KOPT-K1 (cell line): ENCODE measurements at regions not wholly inside any gene's neighbourhood (a gene's known extent, or its start where the extent isn't known, plus 50 kb on each side); places are given as distances from the start of the nearest gene placed in this dataset.

Experiments
- H3K27ac ChIP-seq: fragments of 200-600 bp; sonication (generic); 2 replicates; pipeline ENCODE4 v1.5.1; 2016; ENCODE audit warnings: antibody characterized with exemption, mild to moderate bottlenecking, low read depth, low read length; ENCODE audit not compliant: poor library complexity, severe bottlenecking
- H3K36me3 ChIP-seq: fragments of 200-600 bp; sonication (generic); 2 replicates; pipeline ENCODE4 v1.5.1; 2017; ENCODE audit warnings: antibody characterized with exemption, mild to moderate bottlenecking, low read length, moderate library complexity; ENCODE audit not compliant: insufficient read depth
- H3K9me3 ChIP-seq: fragments of 200-600 bp; sonication (generic); 2 replicates; pipeline ENCODE4 v1.5.1; 2017; ENCODE audit warnings: antibody characterized with exemption, low read length, mild to moderate bottlenecking; ENCODE audit not compliant: insufficient read depth, poor library complexity, severe bottlenecking

- Histone ChIP-seq H3K9me3 (no peaks in the 10 kb centered on the region), H3K27ac (no peak overlapping the region), H3K36me3 (no peaks in the 10 kb centered on the region)
Measured at GRCh38 chr9:110040788-110041187, 167.2 kb downstream of the C9orf152 start.

GRCh38 chr9:110041452-110041851 lies 166.5 kb downstream of the C9orf152 start:
- H3K9me3 ChIP-seq, result no peaks in the 10 kb centered on the region
- no peaks in the 10 kb centered on the region for H3K36me3 ChIP-seq
- no peak overlapping the region for H3K27ac ChIP-seq

GRCh38 chr9:110047232-110047954 lies 160.6 kb downstream of the C9orf152 start:
- Histone ChIP-seq H3K36me3 (peaks cover 6% of the 10 kb centered on the region), H3K9me3 (no peaks in the 10 kb centered on the region), H3K27ac (no peak overlapping the region)

GRCh38 chr9:110047955-110048402 lies 160.0 kb downstream of the C9orf152 start:
- peaks cover 11% of the 10 kb centered on the region for H3K36me3 ChIP-seq
- no peaks in the 10 kb centered on the region for H3K9me3 ChIP-seq
- peak overlapping the region; percentile 95 for H3K27ac ChIP-seq

GRCh38 chr9:110048403-110048975 lies 159.5 kb downstream of the C9orf152 start:
- Histone ChIP-seq H3K36me3 (peaks cover 13% of the 10 kb centered on the region), H3K27ac (peak overlapping the region; percentile 95), H3K9me3 (no peaks in the 10 kb centered on the region)

- Histone ChIP-seq H3K27ac (peak overlapping the region; percentile 95), H3K9me3 (no peaks in the 10 kb centered on the region), H3K36me3 (peaks cover 19% of the 10 kb centered on the region)
Measured at GRCh38 chr9:110048976-110049698, 158.8 kb downstream of the C9orf152 start.

- peaks cover 23% of the 10 kb centered on the region for H3K36me3 ChIP-seq
- H3K27ac ChIP-seq, result peak overlapping the region; percentile 95
- H3K9me3 ChIP-seq, result no peaks in the 10 kb centered on the region
Measured at GRCh38 chr9:110049699-110050450, 158.1 kb downstream of the C9orf152 start.

- peaks cover 28% of the 10 kb centered on the region for H3K36me3 ChIP-seq
- H3K9me3 ChIP-seq, result no peaks in the 10 kb centered on the region
- H3K27ac ChIP-seq, result peak overlapping the region; percentile 95
Measured at GRCh38 chr9:110050925-110051355, 157.0 kb downstream of the C9orf152 start.

- Histone ChIP-seq H3K9me3 (no peaks in the 10 kb centered on the region), H3K36me3 (peaks cover 74% of the 10 kb centered on the region), H3K27ac (peak overlapping the region; percentile 16)
Measured at GRCh38 chr9:110056062-110056461, 151.9 kb downstream of the C9orf152 start.

GRCh38 chr9:110058304-110058953 lies 149.5 kb downstream of the C9orf152 start:
- H3K36me3 ChIP-seq, result peaks cover 82% of the 10 kb centered on the region
- H3K9me3 ChIP-seq, result no peaks in the 10 kb centered on the region
- H3K27ac ChIP-seq, result peak overlapping the region; percentile 1

- no peaks in the 10 kb centered on the region for H3K9me3 ChIP-seq
- no peak overlapping the region for H3K27ac ChIP-seq
- H3K36me3 ChIP-seq, result peaks cover 86% of the 10 kb centered on the region
Measured at GRCh38 chr9:110059461-110059860, 148.5 kb downstream of the C9orf152 start.

GRCh38 chr9:110064803-110065202 lies 143.2 kb downstream of the C9orf152 start:
- Histone ChIP-seq H3K27ac (no peak overlapping the region), H3K36me3 (peaks cover 79% of the 10 kb centered on the region), H3K9me3 (no peaks in the 10 kb centered on the region)

- H3K9me3 ChIP-seq, result no peaks in the 10 kb centered on the region
- H3K27ac ChIP-seq, result no peak overlapping the region
- H3K36me3 ChIP-seq, result peaks cover 78% of the 10 kb centered on the region
Measured at GRCh38 chr9:110065532-110065931, 142.4 kb downstream of the C9orf152 start.

GRCh38 chr9:110066929-110067716 lies 140.8 kb downstream of the C9orf152 start:
- Histone ChIP-seq H3K36me3 (peaks cover 80% of the 10 kb centered on the region), H3K27ac (no peak overlapping the region), H3K9me3 (no peaks in the 10 kb centered on the region)
